ENCODE measurements at regions not wholly inside any gene's neighbourhood (a gene's known extent, or its start where the extent isn't known, plus 50 kb on each side); places are given as distances from the start of the nearest gene placed in this dataset.

DNA sequence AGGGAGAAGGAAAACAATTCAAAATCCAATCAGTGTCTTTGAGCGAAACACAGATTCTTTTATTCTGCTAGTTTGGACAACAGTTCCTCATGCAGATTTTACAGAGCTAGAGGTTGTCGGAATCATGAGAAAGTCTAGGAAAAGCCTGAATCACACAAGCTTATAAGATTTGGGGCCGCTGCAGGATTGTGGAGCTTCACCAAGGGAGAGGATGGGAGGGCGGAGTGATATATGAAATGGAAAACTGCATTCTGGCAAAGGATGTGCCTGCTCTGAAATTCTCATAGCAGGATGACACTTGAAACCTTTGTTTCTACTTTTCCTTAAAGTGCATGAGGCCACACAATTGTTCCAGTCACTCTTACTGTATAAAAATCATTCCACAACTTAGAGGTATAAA, 134.3 kb downstream of the OR2K2 start:
- DNase-seq (no peak), ATAC-seq (no peak)
- peaks cover 5 to 26% (median 10%) of the 10 kb centered on the region in 11 donors for H3K9me3 Mint-ChIP-seq
- Histone ChIP-seq H3K4me3 (ENCODE audit: low read length) (no peak overlapping the region), H3K4me1 (ENCODE audit: control insufficient read depth in 2 of 2, insufficient read depth in 2 of 2, low read length in 2 of 2) (no peaks in the 10 kb centered on the region), H3K36me3 (ENCODE audit: control insufficient read depth in 2 of 3, insufficient read depth in 3 of 3, low read length in 3 of 3) (no peaks in the 10 kb centered on the region), H3K27ac (ENCODE audit: low read depth, low read length) (no peak overlapping the region), H3K9me3 (ENCODE audit: control insufficient read depth in 2 of 3, low read length in 3 of 3) (no peaks in the 10 kb centered on the region), H3K27me3 (ENCODE audit: control insufficient read depth in 2 of 2, insufficient read depth in 2 of 2, low read length in 2 of 2) (no peaks in the 10 kb centered on the region)
- POLR2A ChIA-PET, result no interaction called here
- CTCF ChIA-PET, result no interaction called here
- no peak overlapping the region for H3K4me3 Mint-ChIP-seq
- H3K27ac Mint-ChIP-seq, result no peak overlapping the region
- peaks cover 0 to 6% (median 0%) of the 10 kb centered on the region in 5 donors for H3K36me3 Mint-ChIP-seq
- peaks cover 0 to 34% (median 10%) of the 10 kb centered on the region in 5 donors for H3K27me3 Mint-ChIP-seq
- H3K4me1 Mint-ChIP-seq, result no peaks in the 10 kb centered on the region
- intact Hi-C loops (cut with micrococcal nuclease), result no loop called here

DNA sequence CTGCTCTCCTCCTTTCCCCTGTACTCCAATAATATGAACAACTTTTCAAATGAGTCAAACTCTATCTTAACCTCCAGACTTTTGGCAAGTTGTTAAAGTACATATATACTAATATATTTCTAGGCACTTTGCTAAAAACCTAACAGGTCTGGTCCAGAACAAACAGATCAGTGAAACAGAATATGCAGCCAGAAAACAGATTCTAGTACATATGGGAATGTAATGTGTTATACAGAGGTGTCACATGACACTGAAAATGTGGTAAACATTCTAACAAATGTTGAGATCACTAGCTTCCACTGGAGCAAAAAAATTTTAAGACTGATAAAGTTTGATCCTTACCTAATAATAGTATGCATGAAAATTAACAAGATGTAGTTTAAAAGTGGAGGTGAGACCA, 136.9 kb downstream of the OR2K2 start:
- H3K27me3 ChIP-seq (ENCODE audit: control insufficient read depth in 2 of 2, insufficient read depth in 2 of 2, low read length in 2 of 2), result no peaks in the 10 kb centered on the region
- no peaks in the 10 kb centered on the region for H3K4me1 ChIP-seq (ENCODE audit: control insufficient read depth in 2 of 2, insufficient read depth in 2 of 2, low read length in 2 of 2)
- no peak for DNase-seq
- H3K9me3 ChIP-seq (ENCODE audit: control insufficient read depth in 2 of 3, low read length in 3 of 3), result no peaks in the 10 kb centered on the region
- no peak overlapping the region for H3K4me3 ChIP-seq (ENCODE audit: low read length)
- H3K27me3 Mint-ChIP-seq, result peaks cover 0 to 36% (median 10%) of the 10 kb centered on the region in 5 donors
- H3K36me3 Mint-ChIP-seq, result peaks cover 0 to 2% (median 0%) of the 10 kb centered on the region in 5 donors
- H3K27ac Mint-ChIP-seq, result no peak overlapping the region
- H3K4me1 Mint-ChIP-seq, result no peaks in the 10 kb centered on the region
- no peaks in the 10 kb centered on the region for H3K36me3 ChIP-seq (ENCODE audit: control insufficient read depth in 2 of 3, insufficient read depth in 3 of 3, low read length in 3 of 3)
- CTCF ChIA-PET, result no interaction called here
- H3K9me3 Mint-ChIP-seq, result peaks cover 0 to 14% (median 4%) of the 10 kb centered on the region in 11 donors
- no peak for ATAC-seq
- H3K4me3 Mint-ChIP-seq, result no peak overlapping the region
- no peak overlapping the region for H3K27ac ChIP-seq (ENCODE audit: low read depth, low read length)
- POLR2A ChIA-PET, result no interaction called here
- intact Hi-C loops (cut with micrococcal nuclease), result no loop called here

DNA sequence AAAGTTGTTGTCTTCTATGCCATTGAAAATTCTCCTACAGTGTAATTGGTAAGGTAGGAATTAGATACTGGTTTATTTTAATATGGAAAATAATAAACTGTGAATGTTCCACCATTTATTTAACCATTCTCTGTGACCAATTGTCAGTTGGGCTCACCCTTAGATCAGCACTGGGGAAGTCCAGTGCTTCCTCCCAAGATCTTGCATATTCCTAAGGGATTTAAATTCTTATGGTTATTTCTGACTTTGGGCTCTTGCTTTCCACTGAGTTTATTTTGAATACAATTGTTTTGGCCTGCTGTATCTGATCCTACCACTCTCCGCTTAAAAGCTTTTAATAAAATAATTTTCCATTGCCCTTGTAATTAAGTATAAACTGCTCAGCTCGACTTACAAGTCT, 137.4 kb downstream of the OR2K2 start:
- intact Hi-C loops (cut with micrococcal nuclease), result no loop called here
- H3K4me3 Mint-ChIP-seq, result no peak overlapping the region
- H3K4me3 ChIP-seq (ENCODE audit: low read length), result no peak overlapping the region

DNA sequence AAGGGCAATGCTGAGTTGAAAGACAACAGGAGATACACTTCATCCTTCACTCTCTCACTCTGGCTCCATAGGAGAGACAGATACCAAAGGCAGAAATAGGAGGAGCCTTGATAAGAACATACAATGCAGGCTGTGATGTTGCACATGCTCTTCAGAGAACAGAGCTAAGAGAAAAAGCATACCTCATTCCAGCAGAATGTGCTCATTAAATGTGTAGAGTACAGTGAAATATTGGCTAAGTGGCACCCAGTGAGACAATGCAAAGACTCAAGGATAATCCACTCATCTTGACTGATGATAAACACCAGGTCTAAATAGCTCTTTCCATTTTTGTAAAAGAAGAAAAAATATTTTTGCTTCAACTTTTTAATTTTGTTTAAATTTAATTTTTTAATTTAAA, 139.7 kb downstream of the OR2K2 start:
- POLR2A ChIA-PET, result no interaction called here
- H3K36me3 Mint-ChIP-seq, result no peaks in the 10 kb centered on the region
- intact Hi-C loops (cut with micrococcal nuclease), result no loop called here

More for the DNA sequence above, 137.4 kb downstream of the OR2K2 start:
- Histone ChIP-seq H3K4me1 (ENCODE audit: control insufficient read depth in 2 of 2, insufficient read depth in 2 of 2, low read length in 2 of 2) (no peaks in the 10 kb centered on the region), H3K36me3 (ENCODE audit: control insufficient read depth in 2 of 3, insufficient read depth in 3 of 3, low read length in 3 of 3) (no peaks in the 10 kb centered on the region), H3K27ac (ENCODE audit: low read depth, low read length) (no peak overlapping the region), H3K9me3 (ENCODE audit: control insufficient read depth in 2 of 3, low read length in 3 of 3) (no peaks in the 10 kb centered on the region), H3K27me3 (ENCODE audit: control insufficient read depth in 2 of 2, insufficient read depth in 2 of 2, low read length in 2 of 2) (no peaks in the 10 kb centered on the region)
- peaks cover 0 to 36% (median 10%) of the 10 kb centered on the region in 5 donors for H3K27me3 Mint-ChIP-seq
- H3K4me1 Mint-ChIP-seq, result no peaks in the 10 kb centered on the region
- ATAC-seq (no peak), DNase-seq (no peak)
- ChIA-PET POLR2A (no interaction called here), CTCF (no interaction called here)
- H3K27ac Mint-ChIP-seq, result no peak overlapping the region
- H3K9me3 Mint-ChIP-seq, result peaks cover 0 to 10% (median 2%) of the 10 kb centered on the region in 11 donors
- no peaks in the 10 kb centered on the region for H3K36me3 Mint-ChIP-seq

DNA sequence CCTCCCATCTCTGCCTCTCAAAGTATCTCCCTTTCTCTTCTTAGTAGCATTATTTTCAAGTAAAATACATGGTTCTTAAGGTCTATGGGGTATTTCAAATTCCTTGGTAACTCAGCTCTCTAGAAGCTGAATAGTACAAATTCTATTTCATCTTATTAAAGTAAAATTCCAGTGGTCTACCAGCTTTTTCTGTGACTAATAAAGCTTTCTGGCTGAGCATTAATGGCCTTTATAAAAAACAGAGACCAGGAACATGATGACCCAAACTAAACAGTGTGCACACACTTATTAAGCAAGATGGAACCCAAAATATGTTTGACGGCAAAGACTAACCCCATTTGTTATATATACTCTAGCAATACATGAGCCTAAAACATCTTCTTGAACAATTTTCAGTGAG, 142.6 kb downstream of the OR2K2 start:
- H3K4me3 Mint-ChIP-seq, result no peak overlapping the region
- H3K27me3 Mint-ChIP-seq, result peaks cover 0 to 24% (median 4%) of the 10 kb centered on the region in 5 donors
- H3K4me1 Mint-ChIP-seq, result no peaks in the 10 kb centered on the region

More for the DNA sequence above, 139.7 kb downstream of the OR2K2 start:
- Histone ChIP-seq H3K4me1 (ENCODE audit: control insufficient read depth in 2 of 2, insufficient read depth in 2 of 2, low read length in 2 of 2) (no peaks in the 10 kb centered on the region), H3K27ac (ENCODE audit: low read depth, low read length) (no peak overlapping the region), H3K9me3 (ENCODE audit: control insufficient read depth in 2 of 3, low read length in 3 of 3) (no peaks in the 10 kb centered on the region), H3K36me3 (ENCODE audit: control insufficient read depth in 2 of 3, insufficient read depth in 3 of 3, low read length in 3 of 3) (no peaks in the 10 kb centered on the region), H3K27me3 (ENCODE audit: control insufficient read depth in 2 of 2, insufficient read depth in 2 of 2, low read length in 2 of 2) (no peaks in the 10 kb centered on the region), H3K4me3 (ENCODE audit: low read length) (no peak overlapping the region)
- DNase-seq (no peak), ATAC-seq (no peak)
- Mint-ChIP-seq H3K27me3 (peaks cover 0 to 33% (median 8%) of the 10 kb centered on the region in 5 donors), H3K4me3 (no peak overlapping the region), H3K4me1 (no peaks in the 10 kb centered on the region), H3K27ac (no peak overlapping the region), H3K9me3 (peaks cover 0 to 4% (median 0%) of the 10 kb centered on the region in 11 donors)
- CTCF ChIA-PET, result no interaction called here

DNA sequence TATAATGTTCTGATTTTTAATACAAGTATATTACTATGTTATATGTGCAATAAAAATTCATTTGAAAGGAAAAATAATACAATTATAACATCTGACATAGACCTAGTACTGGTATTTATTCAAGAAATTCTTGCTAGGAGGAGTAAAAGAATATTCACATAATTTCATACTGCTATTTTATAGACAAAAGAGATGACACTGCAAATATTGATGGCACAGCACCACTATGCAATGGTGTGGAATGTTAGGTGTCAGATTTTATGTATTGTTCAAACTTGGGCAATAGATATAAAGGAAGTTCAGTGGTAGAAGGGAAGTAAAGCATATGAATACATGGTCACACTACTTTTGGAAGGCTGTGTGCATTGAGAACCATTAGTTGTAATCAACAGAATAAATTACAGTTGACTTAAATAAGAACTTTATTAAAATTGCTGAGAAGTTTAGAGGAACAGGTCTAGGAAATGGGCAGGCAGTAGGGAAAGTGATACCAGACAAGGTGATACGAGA, 143.9 kb downstream of the OR2K2 start:
- no peaks in the 10 kb centered on the region for H3K36me3 Mint-ChIP-seq
- intact Hi-C loops (cut with micrococcal nuclease), result no loop called here
- no peaks in the 10 kb centered on the region for H3K4me1 Mint-ChIP-seq
- ChIA-PET POLR2A (no interaction called here), CTCF (no interaction called here)
- Histone ChIP-seq H3K9me3 (ENCODE audit: control insufficient read depth in 2 of 3, low read length in 3 of 3) (no peaks in the 10 kb centered on the region), H3K36me3 (ENCODE audit: control insufficient read depth in 2 of 3, insufficient read depth in 3 of 3, low read length in 3 of 3) (no peaks in the 10 kb centered on the region), H3K27ac (ENCODE audit: low read depth, low read length) (no peak overlapping the region), H3K4me3 (ENCODE audit: low read length) (no peak overlapping the region), H3K27me3 (ENCODE audit: control insufficient read depth in 2 of 2, insufficient read depth in 2 of 2, low read length in 2 of 2) (no peaks in the 10 kb centered on the region), H3K4me1 (ENCODE audit: control insufficient read depth in 2 of 2, insufficient read depth in 2 of 2, low read length in 2 of 2) (no peaks in the 10 kb centered on the region)
- DNase-seq, result no peak
- H3K27ac Mint-ChIP-seq, result no peak overlapping the region
- H3K9me3 Mint-ChIP-seq, result peaks cover 0 to 12% (median 3%) of the 10 kb centered on the region in 11 donors
- no peak overlapping the region for H3K4me3 Mint-ChIP-seq
- peaks cover 0 to 22% (median 4%) of the 10 kb centered on the region in 5 donors for H3K27me3 Mint-ChIP-seq
- no peak for ATAC-seq

More for the DNA sequence above, 142.6 kb downstream of the OR2K2 start:
- H3K36me3 Mint-ChIP-seq, result no peaks in the 10 kb centered on the region
- Histone ChIP-seq H3K27me3 (ENCODE audit: control insufficient read depth in 2 of 2, insufficient read depth in 2 of 2, low read length in 2 of 2) (no peaks in the 10 kb centered on the region), H3K4me3 (ENCODE audit: low read length) (no peak overlapping the region), H3K36me3 (ENCODE audit: control insufficient read depth in 2 of 3, insufficient read depth in 3 of 3, low read length in 3 of 3) (no peaks in the 10 kb centered on the region), H3K9me3 (ENCODE audit: control insufficient read depth in 2 of 3, low read length in 3 of 3) (no peaks in the 10 kb centered on the region), H3K4me1 (ENCODE audit: control insufficient read depth in 2 of 2, insufficient read depth in 2 of 2, low read length in 2 of 2) (no peaks in the 10 kb centered on the region), H3K27ac (ENCODE audit: low read depth, low read length) (no peak overlapping the region)
- H3K27ac Mint-ChIP-seq, result no peak overlapping the region
- POLR2A ChIA-PET, result no interaction called here
- DNase-seq (no peak), ATAC-seq (no peak)
- peaks cover 0 to 12% (median 3%) of the 10 kb centered on the region in 11 donors for H3K9me3 Mint-ChIP-seq
- CTCF ChIA-PET, result no interaction called here
- intact Hi-C loops (cut with micrococcal nuclease), result no loop called here

DNA sequence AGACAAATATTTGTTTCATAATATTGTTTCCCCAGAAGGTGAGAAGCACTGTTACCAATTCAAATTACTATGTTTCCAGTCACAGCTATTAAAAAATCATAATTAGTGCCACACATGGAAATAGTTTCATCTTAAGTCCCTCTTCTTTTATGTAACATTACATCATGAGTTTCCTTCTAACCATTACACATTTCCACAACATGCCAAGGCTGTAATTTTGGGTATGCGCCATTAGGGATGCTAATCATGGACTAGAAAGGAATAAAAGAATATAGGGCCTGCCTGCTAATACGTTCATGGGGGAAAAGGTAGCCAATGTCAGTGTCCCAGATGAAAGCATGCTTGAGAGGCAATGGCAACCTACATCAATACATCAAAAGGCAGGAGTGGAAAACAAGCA, 142.5 kb upstream of the LPAR1 start:
- intact Hi-C loops (cut with micrococcal nuclease), result no loop called here
- H3K9me3 Mint-ChIP-seq, result peaks cover 0 to 12% (median 3%) of the 10 kb centered on the region in 11 donors
- no peak for ATAC-seq
- H3K27ac ChIP-seq (ENCODE audit: low read depth, low read length), result no peak overlapping the region
- H3K36me3 Mint-ChIP-seq, result no peaks in the 10 kb centered on the region
- no peaks in the 10 kb centered on the region for H3K36me3 ChIP-seq (ENCODE audit: control insufficient read depth in 2 of 3, insufficient read depth in 3 of 3, low read length in 3 of 3)
- H3K27me3 Mint-ChIP-seq, result peaks cover 4 to 17% (median 5%) of the 10 kb centered on the region in 5 donors
- no peaks in the 10 kb centered on the region for H3K9me3 ChIP-seq (ENCODE audit: control insufficient read depth in 2 of 3, low read length in 3 of 3)
- no peak overlapping the region for H3K27ac Mint-ChIP-seq
- no peaks in the 10 kb centered on the region for H3K4me1 ChIP-seq (ENCODE audit: control insufficient read depth in 2 of 2, insufficient read depth in 2 of 2, low read length in 2 of 2)
- peaks cover 0 to 2% (median 0%) of the 10 kb centered on the region in 7 donors for H3K4me1 Mint-ChIP-seq
- H3K4me3 Mint-ChIP-seq, result no peak overlapping the region
- ChIA-PET CTCF (no interaction called here), POLR2A (no interaction called here)
- DNase-seq, result no peak
- no peak overlapping the region for H3K4me3 ChIP-seq (ENCODE audit: low read length)
- no peaks in the 10 kb centered on the region for H3K27me3 ChIP-seq (ENCODE audit: control insufficient read depth in 2 of 2, insufficient read depth in 2 of 2, low read length in 2 of 2)

Data from naive thymus-derived CD4-positive, alpha-beta T cell (primary cell).